ENCODE measurements at regions not wholly inside any gene's neighbourhood (a gene's known extent, or its start where the extent isn't known, plus 50 kb on each side); places are given as distances from the start of the nearest gene placed in this dataset.
"Not testable (repeated sequence)": the region's sequence is repeated elsewhere in the genome, so short reads cannot be mapped to it uniquely, and the experiment has no call there.

- no peak for DNase-seq
Measured at GRCh38 chr22:49355211-49355920, 472.3 kb downstream of the BRD1 start.

- no peak for DNase-seq
Measured at GRCh38 chr22:49354516-49355210, 473.0 kb downstream of the BRD1 start.

- DNase-seq, result no peak
Measured at GRCh38 chr22:49353235-49353634, 474.4 kb downstream of the BRD1 start.

GRCh38 chr22:49352361-49353169 is 475.1 kb downstream of the BRD1 start:
- DNase-seq, result no peak

- no peak for DNase-seq
Measured at GRCh38 chr22:49351761-49352227, 475.9 kb downstream of the BRD1 start.

- DNase-seq, result no peak
Measured at GRCh38 chr22:49350441-49351121, 477.1 kb downstream of the BRD1 start.

- DNase-seq, result no peak
Measured at GRCh38 chr22:49349841-49350381, 477.8 kb downstream of the BRD1 start.

GRCh38 chr22:49349181-49349835 is 478.4 kb downstream of the BRD1 start:
- DNase-seq, result no peak

GRCh38 chr22:49348631-49349030 is 479.0 kb downstream of the BRD1 start:
- DNase-seq, result no peak

- DNase-seq, result no peak
Measured at GRCh38 chr22:49347376-49347775, 480.3 kb downstream of the BRD1 start.

- no peak for DNase-seq
Measured at GRCh38 chr22:49345896-49346295, 481.8 kb downstream of the BRD1 start.

GRCh38 chr22:49344656-49345055 is 483.0 kb downstream of the BRD1 start:
- no peak for DNase-seq

- DNase-seq, result no peak
Measured at GRCh38 chr22:49344161-49344560, 483.5 kb downstream of the BRD1 start.

GRCh38 chr22:49340406-49340805 is 487.3 kb downstream of the BRD1 start:
- no peak for DNase-seq

- DNase-seq, result not testable (repeated sequence)
Measured at GRCh38 chr22:49336483-49336882, 491.2 kb downstream of the BRD1 start.

- no peak for DNase-seq
Measured at GRCh38 chr22:49334976-49335375, 492.7 kb downstream of the BRD1 start.

GRCh38 chr22:49334449-49334789 is 493.3 kb downstream of the BRD1 start:
- no peak for DNase-seq

GRCh38 chr22:49333206-49333605 is 494.5 kb downstream of the BRD1 start:
- DNase-seq, result no peak

- DNase-seq, result no peak
Measured at GRCh38 chr22:49332691-49333090, 495.0 kb downstream of the BRD1 start.

- no peak for DNase-seq
Measured at GRCh38 chr22:49331878-49332277, 495.8 kb downstream of the BRD1 start.

GRCh38 chr22:49331223-49331815 is 496.4 kb downstream of the BRD1 start:
- no peak for DNase-seq

Data from NCI-H1105 (cell line).